KMS-11 (cell line): ENCODE measurements at regions not wholly inside any gene's neighbourhood (a gene's known extent, or its start where the extent isn't known, plus 50 kb on each side); places are given as distances from the start of the nearest gene placed in this dataset.
A peak's percentile ranks its signal among the peaks of the same experiment; 100 is the strongest.

Experiments used
- H2AFZ ChIP-seq: fragments of 200-600 bp; sonication (generic); 2 replicates; pipeline ENCODE4 v1.6.1; 2016; ENCODE audit warnings: antibody characterized with exemption, mixed run types, low read depth
- H3K27ac ChIP-seq: fragments of 200-600 bp; sonication (generic); 2 replicates; pipeline ENCODE4 v1.6.1; 2016; ENCODE audit warnings: mild to moderate bottlenecking, mixed run types
- H3K27me3 ChIP-seq: fragments of 200-600 bp; sonication (generic); 2 replicates; pipeline ENCODE4 v1.6.1; 2017; ENCODE audit warnings: mild to moderate bottlenecking, low read depth, mixed run types, moderate library complexity; ENCODE audit not compliant: insufficient read depth
- H3K36me3 ChIP-seq: fragments of 200-600 bp; sonication (generic); 2 replicates; pipeline ENCODE4 v1.6.1; 2017; ENCODE audit warnings: mild to moderate bottlenecking, mixed run types; ENCODE audit not compliant: insufficient read depth
- H3K4me1 ChIP-seq: fragments of 200-600 bp; sonication (generic); 2 replicates; pipeline ENCODE4 v1.6.1; 2016; ENCODE audit warnings: mild to moderate bottlenecking, low read depth, mixed run types; ENCODE audit not compliant: poor library complexity, severe bottlenecking
- H3K4me2 ChIP-seq: fragments of 200-600 bp; sonication (generic); 2 replicates; pipeline ENCODE4 v1.7.0; 2016; ENCODE audit warnings: mild to moderate bottlenecking, mixed run types
- H3K4me3 ChIP-seq: fragments of 200-600 bp; sonication (generic); IDR thresholded peaks from 2 replicates; pipeline ENCODE4 v1.6.1; 2017; ENCODE audit warnings: low read depth, low read length, mixed read lengths; ENCODE audit not compliant: insufficient read depth
- H3K79me2 ChIP-seq: fragments of 200-600 bp; sonication (generic); 2 replicates; pipeline ENCODE4 v1.6.1; 2016; ENCODE audit warnings: low read depth, mixed run types; ENCODE audit not compliant: insufficient read depth
- H3K9ac ChIP-seq: fragments of 200-600 bp; sonication (generic); 2 replicates; pipeline ENCODE4 v1.6.1; 2016; ENCODE audit warnings: mild to moderate bottlenecking, mixed run types
- H4K20me1 ChIP-seq: fragments of 200-600 bp; sonication (generic); 2 replicates; pipeline ENCODE4 v1.6.1; 2016; ENCODE audit warnings: mild to moderate bottlenecking, mixed run types; ENCODE audit not compliant: insufficient read depth
- CTCF ChIP-seq: fragments of 200-600 bp; sonication (generic); conservative IDR thresholded peaks from 2 replicates; pipeline ENCODE4 v1.6.1; 2017; ENCODE audit warnings: low read depth, mild to moderate bottlenecking, antibody characterized with exemption, low read length, moderate library complexity, mixed read lengths

DNA sequence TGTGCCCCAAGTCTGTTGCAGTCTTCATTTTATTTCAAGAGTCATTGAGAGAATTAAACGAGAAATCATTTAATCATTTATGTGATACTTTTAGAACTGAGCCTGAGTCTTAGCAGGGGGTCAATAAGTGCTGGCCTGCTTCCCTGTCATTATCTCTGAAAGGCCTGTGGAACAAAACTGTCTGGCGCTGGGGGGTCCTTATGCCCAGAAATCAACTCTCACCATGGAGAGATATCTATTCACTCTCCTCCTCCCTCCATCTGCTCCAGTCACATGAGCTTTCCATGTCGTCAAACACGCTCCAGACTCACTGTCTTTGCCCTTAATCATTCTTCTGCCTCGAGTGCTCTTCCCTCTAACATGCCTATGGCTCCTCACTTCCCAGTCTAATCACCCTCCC, 136.8 kb downstream of the ESM1 start:
- Histone ChIP-seq H3K27me3 (no peaks in the 10 kb centered on the region), H3K9ac (no peak overlapping the region), H3K4me3 (no peak overlapping the region), H4K20me1 (no peaks in the 10 kb centered on the region), H2AFZ (no peak overlapping the region), H3K4me2 (no peak overlapping the region), H3K79me2 (no peaks in the 10 kb centered on the region), H3K36me3 (no peaks in the 10 kb centered on the region), H3K27ac (no peak overlapping the region), H3K4me1 (peaks cover 11% of the 10 kb centered on the region)
- no peak for TF ChIP-seq CTCF

DNA sequence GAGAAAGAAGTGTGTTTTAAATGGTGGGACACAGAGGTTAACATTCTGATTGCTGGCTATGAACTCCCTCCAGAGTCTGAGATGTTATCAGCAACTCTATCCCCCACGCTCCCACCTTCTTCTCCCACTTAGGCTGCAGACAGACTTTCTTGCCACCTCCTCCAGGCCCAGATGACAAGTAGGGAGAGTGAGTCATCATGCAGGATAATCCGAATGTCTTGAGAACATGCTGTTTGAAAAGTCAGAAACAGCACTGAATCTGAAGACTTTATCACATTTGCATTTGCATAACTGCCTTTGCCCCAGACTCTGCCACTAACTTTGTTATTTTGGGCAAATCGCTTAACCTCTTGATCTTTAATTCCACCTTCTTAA, 139.8 kb downstream of the ESM1 start:
- H3K4me2 ChIP-seq, result no peak overlapping the region
- H3K4me1 ChIP-seq, result peaks cover 17% of the 10 kb centered on the region
- peak overlapping the region; percentile 53; the same call in 1 of the 2 replicates for H2AFZ ChIP-seq

DNA sequence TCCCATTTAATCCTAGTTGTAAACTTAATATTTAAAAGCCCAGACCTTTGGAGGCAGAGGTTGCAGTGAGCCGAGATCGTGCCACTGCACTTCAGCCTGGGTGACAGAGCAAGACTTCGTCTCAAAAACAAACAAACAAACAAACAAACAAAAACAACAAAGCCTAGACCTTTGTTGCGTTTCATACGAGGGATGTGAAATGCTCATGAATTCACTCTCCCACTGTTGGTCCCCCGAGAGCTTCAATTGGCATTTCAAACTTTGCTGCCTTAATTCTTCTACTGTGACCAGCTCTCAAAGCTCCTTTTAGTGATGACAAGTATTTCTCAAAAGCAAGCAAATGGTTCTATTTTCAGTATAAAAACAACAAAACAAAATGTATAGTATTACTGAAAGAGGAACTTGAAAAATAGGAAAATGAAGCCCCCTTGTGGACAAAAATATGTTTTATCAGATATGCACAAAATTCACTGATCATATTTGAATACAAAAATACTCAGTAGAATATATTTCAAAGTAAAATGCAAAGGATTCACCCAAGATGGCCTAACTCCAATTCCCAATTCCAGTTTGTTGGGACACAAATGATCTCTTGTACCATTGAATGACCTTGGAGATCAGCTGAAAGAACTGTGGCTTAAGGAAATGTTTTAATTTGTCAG, 140.4 kb downstream of the ESM1 start:
- Histone ChIP-seq H3K27ac (no peak overlapping the region), H3K36me3 (no peaks in the 10 kb centered on the region), H3K79me2 (no peaks in the 10 kb centered on the region), H3K4me2 (peak overlapping the region; percentile 40; the same call in 1 of the 2 replicates), H3K4me3 (no peak overlapping the region), H3K9ac (no peak overlapping the region), H3K27me3 (no peaks in the 10 kb centered on the region), H2AFZ (peak overlapping the region; percentile 53), H3K4me1 (peaks cover 17% of the 10 kb centered on the region), H4K20me1 (no peaks in the 10 kb centered on the region)
- TF ChIP-seq CTCF, result peak; percentile 96

More for the DNA sequence above, 139.8 kb downstream of the ESM1 start:
- Histone ChIP-seq H3K4me3 (no peak overlapping the region), H3K79me2 (no peaks in the 10 kb centered on the region), H3K9ac (no peak overlapping the region), H3K27ac (no peak overlapping the region), H3K36me3 (no peaks in the 10 kb centered on the region), H3K27me3 (no peaks in the 10 kb centered on the region), H4K20me1 (no peaks in the 10 kb centered on the region)
- no peak for TF ChIP-seq CTCF

GRCh38 chr5:54844266-54844665, 141.1 kb downstream of the ESM1 start:
- no peaks in the 10 kb centered on the region for H3K27me3 ChIP-seq
- no peak overlapping the region; the same call in 1 of the 2 replicates for H3K4me2 ChIP-seq
- H3K36me3 ChIP-seq, result no peaks in the 10 kb centered on the region
- H4K20me1 ChIP-seq, result no peaks in the 10 kb centered on the region
- H2AFZ ChIP-seq, result no peak overlapping the region
- peaks cover 17% of the 10 kb centered on the region for H3K4me1 ChIP-seq
- no peak overlapping the region for H3K27ac ChIP-seq
- no peak overlapping the region for H3K4me3 ChIP-seq
- H3K9ac ChIP-seq, result no peak overlapping the region
- TF ChIP-seq CTCF, result no peak
- H3K79me2 ChIP-seq, result no peaks in the 10 kb centered on the region
